BE2C (cell line): ENCODE measurements at regions not wholly inside any gene's neighbourhood (a gene's known extent, or its start where the extent isn't known, plus 50 kb on each side); places are given as distances from the start of the nearest gene placed in this dataset.
"Not testable (repeated sequence)": the region's sequence is repeated elsewhere in the genome, so short reads cannot be mapped to it uniquely, and the experiment has no call there.

ENCODE experiments used
- DNase-seq: peaks from one replicate; pipeline ENCODE4 v3.0.0-alpha.2; 2020
- H3K27me3 ChIP-seq: fragments of 250-450 bp; sonication (Bioruptor Pico); 2 replicates; pipeline ENCODE4 v1.5.1; 2020; ENCODE audit warnings: mild to moderate bottlenecking
- H3K36me3 ChIP-seq: fragments of 250-450 bp; sonication (Bioruptor Pico); 2 replicates; pipeline ENCODE4 v1.5.1; 2020; ENCODE audit warnings: mild to moderate bottlenecking
- H3K4me1 ChIP-seq: fragments of 250-450 bp; sonication (Bioruptor Pico); 2 replicates; pipeline ENCODE4 v1.5.1; 2020
- H3K4me3 ChIP-seq: 2 replicates; pipeline ENCODE4 v1.5.1; 2011; ENCODE audit warnings: low read depth, low read length
- H3K9me3 ChIP-seq: fragments of 250-450 bp; sonication (Bioruptor Pico); 2 replicates; pipeline ENCODE4 v1.5.1; 2020
- CTCF ChIP-seq: IDR thresholded peaks from 2 replicates; pipeline ENCODE4 v1.5.1; 2012; ENCODE audit warnings: mild to moderate bottlenecking, low read depth, low read length

DNA sequence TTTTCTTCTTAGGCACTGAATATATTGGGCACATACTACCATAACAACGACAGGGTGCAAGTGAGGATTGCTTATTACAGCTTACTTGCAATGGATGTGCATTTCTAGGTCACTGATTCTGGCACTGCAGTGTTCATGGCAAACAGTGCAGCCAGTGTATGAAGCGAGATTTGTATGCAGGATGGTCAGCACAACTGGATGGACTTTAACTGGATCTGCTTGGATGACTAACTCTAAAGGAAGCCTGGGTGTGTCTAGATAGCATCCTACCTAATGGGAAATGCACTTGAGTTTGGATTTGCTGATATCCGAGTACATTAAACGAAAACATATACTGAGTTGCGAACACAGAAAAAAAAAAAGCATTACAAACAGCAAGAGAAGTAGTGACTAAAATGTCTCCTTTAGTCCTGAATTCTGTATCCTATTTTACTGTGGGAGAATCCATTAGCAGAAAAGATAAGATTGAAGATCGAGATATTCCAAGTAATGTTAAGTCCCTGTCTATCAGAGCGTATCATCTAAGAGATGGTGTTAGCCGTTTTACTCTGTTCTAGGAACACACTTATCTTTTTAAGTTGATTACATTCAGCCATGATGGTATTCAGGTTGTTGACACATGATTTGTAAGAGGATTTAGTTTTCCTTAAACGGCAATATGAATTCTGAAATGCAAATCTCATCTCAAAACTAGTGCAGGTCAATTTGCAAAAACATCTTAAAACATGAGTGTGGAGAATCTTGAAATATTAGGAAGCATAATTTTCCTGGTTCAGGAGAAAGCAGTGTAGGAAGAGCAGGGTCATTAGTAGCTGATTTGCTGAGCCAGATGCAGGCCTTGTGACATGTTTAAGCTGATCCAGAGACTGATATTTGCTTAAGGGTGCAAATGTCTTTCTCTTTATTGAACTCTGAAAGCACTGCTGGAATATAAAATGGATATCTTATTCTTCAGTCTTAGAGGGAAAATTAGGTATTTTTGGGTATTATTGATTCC, 142.6 kb upstream of the CPHXL start:
- H3K9me3 ChIP-seq = no peaks in the 10 kb centered on the region
- no peak for DNase-seq

GRCh38 chr16:75881280-75881679, 155.0 kb upstream of the CPHXL start:
- H3K9me3 ChIP-seq, H3K4me3 ChIP-seq: not testable (repeated sequence)

More for the DNA sequence above, 142.6 kb upstream of the CPHXL start:
- no peaks in the 10 kb centered on the region for H3K27me3 ChIP-seq
- no peaks in the 10 kb centered on the region for H3K4me1 ChIP-seq
- no peaks in the 10 kb centered on the region for H3K36me3 ChIP-seq
- no peak for TF ChIP-seq CTCF
- no peak overlapping the region for H3K4me3 ChIP-seq

DNA sequence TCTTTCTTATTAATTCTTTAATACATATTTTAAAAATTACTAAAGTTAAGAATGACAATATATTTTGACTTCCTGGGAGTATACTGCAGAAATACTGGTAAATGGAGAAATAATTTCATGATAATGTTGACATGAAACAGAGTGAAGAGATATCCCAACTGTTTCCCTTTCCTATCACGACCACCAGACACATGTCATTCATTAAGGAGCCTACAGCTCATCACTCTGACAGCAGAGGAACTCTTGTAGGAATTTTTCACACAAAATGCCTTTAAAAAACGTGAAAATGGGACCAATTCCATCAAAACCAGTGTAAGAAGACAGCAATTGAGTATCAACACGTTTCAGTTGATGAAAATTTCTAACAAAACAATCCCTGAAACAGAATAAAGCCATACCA, 172.9 kb upstream of the CPHXL start:
- no peak overlapping the region for H3K4me3 ChIP-seq
- no peaks in the 10 kb centered on the region for H3K4me1 ChIP-seq
- no peaks in the 10 kb centered on the region for H3K27me3 ChIP-seq
- H3K9me3 ChIP-seq = no peaks in the 10 kb centered on the region
- no peaks in the 10 kb centered on the region for H3K36me3 ChIP-seq
- no peak for TF ChIP-seq CTCF
- DNase-seq = no peak

More at GRCh38 chr16:75881280-75881679, 155.0 kb upstream of the CPHXL start:
- not testable (repeated sequence) for DNase-seq, H3K4me1 ChIP-seq, H3K27me3 ChIP-seq, H3K36me3 ChIP-seq

- no peak for TF ChIP-seq CTCF
- no peak for DNase-seq
- Histone ChIP-seq H3K9me3 (no peaks in the 10 kb centered on the region), H3K27me3 (no peaks in the 10 kb centered on the region), H3K4me1 (no peaks in the 10 kb centered on the region), H3K4me3 (no peak overlapping the region), H3K36me3 (no peaks in the 10 kb centered on the region)
Measured at GRCh38 chr16:75908331-75909117, 182.2 kb upstream of the CPHXL start.

DNA sequence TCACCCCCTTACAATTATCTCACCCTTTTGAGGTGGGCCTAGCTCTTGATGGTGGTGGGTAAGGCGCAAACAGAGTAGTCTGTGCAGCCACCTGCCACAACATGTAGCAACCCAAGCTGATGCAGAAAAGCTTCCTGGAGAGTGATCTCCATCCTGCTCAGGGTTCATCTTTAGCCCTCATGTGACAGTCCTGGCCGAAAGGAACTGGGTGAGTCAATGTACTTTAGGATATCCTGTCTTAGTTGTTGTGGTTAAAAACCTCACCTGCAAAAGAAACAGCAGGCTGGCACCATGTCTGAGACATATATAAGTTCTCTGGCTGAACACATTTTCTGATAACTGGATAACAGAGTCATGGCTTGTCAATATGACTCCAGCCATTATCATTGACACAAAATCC, 183.5 kb upstream of the CPHXL start:
- no peaks in the 10 kb centered on the region for H3K27me3 ChIP-seq
- no peaks in the 10 kb centered on the region for H3K9me3 ChIP-seq
- no peak for TF ChIP-seq CTCF
- DNase-seq = no peak
- H3K4me3 ChIP-seq = no peak overlapping the region
- H3K4me1 ChIP-seq = no peaks in the 10 kb centered on the region
- no peaks in the 10 kb centered on the region for H3K36me3 ChIP-seq

DNA sequence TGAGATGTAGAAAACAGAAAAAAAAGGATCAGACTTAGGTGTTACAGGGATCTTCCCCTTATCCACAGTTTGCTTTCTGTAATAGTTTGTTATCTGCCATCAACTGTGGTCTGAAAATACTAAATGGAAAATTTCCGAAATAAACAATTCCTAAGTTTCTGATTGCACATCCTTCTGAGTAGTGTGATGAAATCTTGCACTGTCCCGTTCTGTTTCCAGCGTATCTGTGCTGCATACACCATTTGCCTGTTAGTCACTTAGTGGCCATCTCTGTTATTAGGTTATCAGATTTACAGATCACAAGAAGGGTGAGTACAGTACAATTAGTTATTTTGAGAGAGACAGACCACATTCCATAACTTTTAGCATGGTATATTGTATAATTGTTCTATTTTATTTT, 185.6 kb upstream of the CPHXL start:
- no peaks in the 10 kb centered on the region for H3K4me1 ChIP-seq
- no peak for TF ChIP-seq CTCF
- H3K4me3 ChIP-seq = no peak overlapping the region
- H3K9me3 ChIP-seq = no peaks in the 10 kb centered on the region
- no peak for DNase-seq
- H3K27me3 ChIP-seq = no peaks in the 10 kb centered on the region
- H3K36me3 ChIP-seq = no peaks in the 10 kb centered on the region
